ENCODE measurements at regions not wholly inside any gene's neighbourhood (a gene's known extent, or its start where the extent isn't known, plus 50 kb on each side); places are given as distances from the start of the nearest gene placed in this dataset.

DNA sequence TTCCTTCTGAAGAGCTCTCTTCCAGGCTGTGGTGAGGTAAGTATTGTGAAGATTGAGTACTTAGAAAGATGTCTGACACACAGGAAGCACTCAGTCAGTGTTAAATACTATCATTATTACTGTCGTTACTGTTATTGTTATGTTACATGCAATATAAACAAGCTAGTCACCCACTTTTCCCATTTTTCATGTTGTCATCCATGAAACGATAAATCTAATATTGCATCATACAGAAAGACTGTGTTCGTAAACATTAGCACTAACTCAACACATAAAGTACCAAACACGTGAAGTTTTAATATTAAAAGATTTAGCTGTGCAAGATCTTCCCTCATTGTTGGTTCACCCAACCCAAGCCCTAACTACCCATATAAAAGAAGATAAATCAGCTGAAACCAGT is 109.2 kb upstream of the NRSN1 start:
- TF ChIP-seq, protein P1, sequence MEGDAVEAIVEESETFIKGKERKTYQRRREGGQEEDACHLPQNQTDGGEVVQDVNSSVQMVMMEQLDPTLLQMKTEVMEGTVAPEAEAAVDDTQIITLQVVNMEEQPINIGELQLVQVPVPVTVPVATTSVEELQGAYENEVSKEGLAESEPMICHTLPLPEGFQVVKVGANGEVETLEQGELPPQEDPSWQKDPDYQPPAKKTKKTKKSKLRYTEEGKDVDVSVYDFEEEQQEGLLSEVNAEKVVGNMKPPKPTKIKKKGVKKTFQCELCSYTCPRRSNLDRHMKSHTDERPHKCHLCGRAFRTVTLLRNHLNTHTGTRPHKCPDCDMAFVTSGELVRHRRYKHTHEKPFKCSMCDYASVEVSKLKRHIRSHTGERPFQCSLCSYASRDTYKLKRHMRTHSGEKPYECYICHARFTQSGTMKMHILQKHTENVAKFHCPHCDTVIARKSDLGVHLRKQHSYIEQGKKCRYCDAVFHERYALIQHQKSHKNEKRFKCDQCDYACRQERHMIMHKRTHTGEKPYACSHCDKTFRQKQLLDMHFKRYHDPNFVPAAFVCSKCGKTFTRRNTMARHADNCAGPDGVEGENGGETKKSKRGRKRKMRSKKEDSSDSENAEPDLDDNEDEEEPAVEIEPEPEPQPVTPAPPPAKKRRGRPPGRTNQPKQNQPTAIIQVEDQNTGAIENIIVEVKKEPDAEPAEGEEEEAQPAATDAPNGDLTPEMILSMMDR (IDR thresholded peaks at IDR 0.05) = no peak
- TF ChIP-seq POLR2AphosphoS5 (IDR thresholded peaks at IDR 0.05) (no peak), POLR2A (IDR thresholded peaks at IDR 0.05) (no peak)

Measured in stomach (tissue), 4 donors.